Panc1 (cell line): ENCODE measurements at regions not wholly inside any gene's neighbourhood (a gene's known extent, or its start where the extent isn't known, plus 50 kb on each side); places are given as distances from the start of the nearest gene placed in this dataset.
"Not testable (repeated sequence)": the region's sequence is repeated elsewhere in the genome, so short reads cannot be mapped to it uniquely, and the experiment has no call there.

ENCODE experiments used
- ATAC-seq: fragments of 200-7000 bp; cut with Tn5 transposase; 2 replicates; pipeline ENCODE4 v1.9.1; 2020; ENCODE audit warnings: mild to moderate bottlenecking, moderate library complexity
- BruUV-seq: library from RNA; stranded (reverse); fragments of 400-500 nt; replicated peaks from 2 replicates; lab custom pipeline; 2021; lab: Mats Ljungman, UMichigan
- CTCF ChIA-PET: fragments of 300-600 bp; sonication (Branson Sonifier 250); formaldehyde crosslinking; loops from one replicate; lab custom pipeline; 2022; ENCODE audit warnings: antibody characterized with exemption; lab: Charles Lee
- POLR2A ChIA-PET: fragments of 300-600 bp; sonication (Branson Sonifier 250); formaldehyde crosslinking; loops from one replicate; lab custom pipeline; 2022; ENCODE audit warnings: antibody characterized with exemption; lab: Charles Lee
- DNase-seq: peaks from one replicate; pipeline ENCODE4 v3.0.0-alpha.2; 2010; ENCODE audit warnings: low read depth, low spot score
- H3K27ac ChIP-seq: 2 replicates; pipeline ENCODE4 v1.5.1; 2011; ENCODE audit warnings: mild to moderate bottlenecking, low read length, inconsistent platforms
- H3K27me3 ChIP-seq: fragments of 200-500 bp; sonication (Bioruptor generic); 2 replicates; pipeline ENCODE4 v1.6.0; 2014; ENCODE audit warnings: low read length, inconsistent platforms; ENCODE audit not compliant: control insufficient read depth, insufficient read depth
- H3K36me3 ChIP-seq: fragments of 200-500 bp; sonication (Bioruptor generic); 2 replicates; pipeline ENCODE4 v1.5.1; 2014; ENCODE audit warnings: inconsistent platforms, mild to moderate bottlenecking, low read length, moderate library complexity; ENCODE audit not compliant: control insufficient read depth, insufficient read depth
- H3K4me1 ChIP-seq: 2 replicates; pipeline ENCODE4 v1.5.1; 2011; ENCODE audit warnings: inconsistent platforms, mild to moderate bottlenecking, low read length, moderate library complexity; ENCODE audit not compliant: control insufficient read depth, insufficient read depth
- H3K4me3 ChIP-seq, 2 experiments: 2 replicates each; pipeline ENCODE4 v1.5.1; 2011 to 2012; ENCODE audit warnings: low read depth in 2 of 2, low read length in 2 of 2, mild to moderate bottlenecking in 2 of 2, inconsistent platforms in 1 of 2, moderate library complexity in 1 of 2
- H3K9me3 ChIP-seq: fragments of 200-500 bp; sonication (Bioruptor generic); 2 replicates; pipeline ENCODE4 v1.5.1; 2014; ENCODE audit warnings: low read depth, mild to moderate bottlenecking, inconsistent platforms, low read length, moderate library complexity; ENCODE audit not compliant: control insufficient read depth, insufficient read depth
- POLR2AphosphoS5 ChIP-seq: IDR thresholded peaks from 2 replicates; pipeline ENCODE4 v1.6.1; 2012; ENCODE audit warnings: mild to moderate bottlenecking, low read depth, low read length, moderate library complexity
- SIN3A ChIP-seq: IDR thresholded peaks from 2 replicates; pipeline ENCODE4 v1.6.1; 2012; ENCODE audit warnings: low read depth, mild to moderate bottlenecking, low read length, moderate library complexity, borderline replicate concordance; ENCODE audit not compliant: insufficient read depth
- TCF7L2 ChIP-seq: IDR thresholded peaks from 2 replicates; pipeline ENCODE4 v1.6.1; 2011; ENCODE audit warnings: mild to moderate bottlenecking, low read depth, low read length, inconsistent platforms
- in situ Hi-C: cut with HindIII; loops from 2 replicates; pipeline ENCODE4 v1.10.0; 2016; ENCODE audit warnings: low sequenced_read_pairs, low pct_unique_long_range_greater_than_20kb
- intact Hi-C: fragments of 100-400 bp; cut with micrococcal nuclease; formaldehyde crosslinking; loops from one replicate; pipeline ENCODE4 v1.10.0; 2022; ENCODE audit not compliant: unreplicated experiment
- TF ChIP-seq, protein P1 (sequence below), 2 experiments: IDR thresholded peaks; 2 replicates each; pipeline ENCODE4 v1.6.1; 2011 to 2012; ENCODE audit warnings: low read depth in 2 of 2, control low read depth in 1 of 2, low read length in 1 of 2, mild to moderate bottlenecking in 1 of 2, moderate library complexity in 1 of 2; ENCODE audit not compliant: insufficient read depth in 1 of 2
- TF ChIP-seq, protein P2 (sequence below): fragments of 450-650 bp; IDR thresholded peaks from 2 replicates; pipeline ENCODE4 v1.5.1; 2017; ENCODE audit warnings: mild to moderate bottlenecking

DNA sequence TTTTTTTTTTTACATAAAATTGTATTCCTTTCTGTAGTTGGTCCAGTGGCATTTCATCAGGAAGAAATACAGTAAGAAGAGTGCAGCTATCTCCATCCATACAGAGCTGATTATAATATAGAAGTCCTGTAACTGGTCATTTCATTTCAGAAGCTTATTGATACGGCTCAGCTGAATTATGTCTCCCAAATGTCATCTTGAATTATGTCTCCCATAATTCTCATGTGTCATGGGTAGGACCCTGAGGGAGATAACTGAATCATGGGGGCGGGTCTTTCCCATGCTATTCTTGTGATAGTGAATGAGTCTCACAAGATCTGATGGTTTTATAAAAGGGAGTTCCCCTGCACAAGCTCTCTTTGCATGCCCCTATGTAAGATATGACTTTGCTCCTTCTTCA, 492.9 kb downstream of the CHSY3 start:
- in situ Hi-C loops = no loop called here
- Histone ChIP-seq H3K4me1 (no peaks in the 10 kb centered on the region), H3K9me3 (0 out of 2 replicates have a peak, but pooled peaks cover 3% of the 10 kb centered on the region), H3K27me3 (no peaks in the 10 kb centered on the region), H3K36me3 (no peaks in the 10 kb centered on the region), H3K4me3 (no peak overlapping the region), H3K27ac (no peak overlapping the region)
- intact Hi-C loops = no loop called here
- no peak for DNase-seq
- no peak for ATAC-seq
- CTCF ChIA-PET = no interaction called here
- TF ChIP-seq POLR2AphosphoS5 (no peak), SIN3A (no peak), TCF7L2 (no peak)
- TF ChIP-seq, protein P1, sequence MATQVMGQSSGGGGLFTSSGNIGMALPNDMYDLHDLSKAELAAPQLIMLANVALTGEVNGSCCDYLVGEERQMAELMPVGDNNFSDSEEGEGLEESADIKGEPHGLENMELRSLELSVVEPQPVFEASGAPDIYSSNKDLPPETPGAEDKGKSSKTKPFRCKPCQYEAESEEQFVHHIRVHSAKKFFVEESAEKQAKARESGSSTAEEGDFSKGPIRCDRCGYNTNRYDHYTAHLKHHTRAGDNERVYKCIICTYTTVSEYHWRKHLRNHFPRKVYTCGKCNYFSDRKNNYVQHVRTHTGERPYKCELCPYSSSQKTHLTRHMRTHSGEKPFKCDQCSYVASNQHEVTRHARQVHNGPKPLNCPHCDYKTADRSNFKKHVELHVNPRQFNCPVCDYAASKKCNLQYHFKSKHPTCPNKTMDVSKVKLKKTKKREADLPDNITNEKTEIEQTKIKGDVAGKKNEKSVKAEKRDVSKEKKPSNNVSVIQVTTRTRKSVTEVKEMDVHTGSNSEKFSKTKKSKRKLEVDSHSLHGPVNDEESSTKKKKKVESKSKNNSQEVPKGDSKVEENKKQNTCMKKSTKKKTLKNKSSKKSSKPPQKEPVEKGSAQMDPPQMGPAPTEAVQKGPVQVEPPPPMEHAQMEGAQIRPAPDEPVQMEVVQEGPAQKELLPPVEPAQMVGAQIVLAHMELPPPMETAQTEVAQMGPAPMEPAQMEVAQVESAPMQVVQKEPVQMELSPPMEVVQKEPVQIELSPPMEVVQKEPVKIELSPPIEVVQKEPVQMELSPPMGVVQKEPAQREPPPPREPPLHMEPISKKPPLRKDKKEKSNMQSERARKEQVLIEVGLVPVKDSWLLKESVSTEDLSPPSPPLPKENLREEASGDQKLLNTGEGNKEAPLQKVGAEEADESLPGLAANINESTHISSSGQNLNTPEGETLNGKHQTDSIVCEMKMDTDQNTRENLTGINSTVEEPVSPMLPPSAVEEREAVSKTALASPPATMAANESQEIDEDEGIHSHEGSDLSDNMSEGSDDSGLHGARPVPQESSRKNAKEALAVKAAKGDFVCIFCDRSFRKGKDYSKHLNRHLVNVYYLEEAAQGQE (IDR thresholded peaks at IDR 0.05; ENCODE audit: insufficient read depth in 1 of 2, low read depth in 2 of 2, low read length in 1 of 2) = no peak
- TF ChIP-seq, protein P2, sequence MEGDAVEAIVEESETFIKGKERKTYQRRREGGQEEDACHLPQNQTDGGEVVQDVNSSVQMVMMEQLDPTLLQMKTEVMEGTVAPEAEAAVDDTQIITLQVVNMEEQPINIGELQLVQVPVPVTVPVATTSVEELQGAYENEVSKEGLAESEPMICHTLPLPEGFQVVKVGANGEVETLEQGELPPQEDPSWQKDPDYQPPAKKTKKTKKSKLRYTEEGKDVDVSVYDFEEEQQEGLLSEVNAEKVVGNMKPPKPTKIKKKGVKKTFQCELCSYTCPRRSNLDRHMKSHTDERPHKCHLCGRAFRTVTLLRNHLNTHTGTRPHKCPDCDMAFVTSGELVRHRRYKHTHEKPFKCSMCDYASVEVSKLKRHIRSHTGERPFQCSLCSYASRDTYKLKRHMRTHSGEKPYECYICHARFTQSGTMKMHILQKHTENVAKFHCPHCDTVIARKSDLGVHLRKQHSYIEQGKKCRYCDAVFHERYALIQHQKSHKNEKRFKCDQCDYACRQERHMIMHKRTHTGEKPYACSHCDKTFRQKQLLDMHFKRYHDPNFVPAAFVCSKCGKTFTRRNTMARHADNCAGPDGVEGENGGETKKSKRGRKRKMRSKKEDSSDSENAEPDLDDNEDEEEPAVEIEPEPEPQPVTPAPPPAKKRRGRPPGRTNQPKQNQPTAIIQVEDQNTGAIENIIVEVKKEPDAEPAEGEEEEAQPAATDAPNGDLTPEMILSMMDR = no peak
- no TSS peak for BruUV-seq
- POLR2A ChIA-PET = no interaction called here

DNA sequence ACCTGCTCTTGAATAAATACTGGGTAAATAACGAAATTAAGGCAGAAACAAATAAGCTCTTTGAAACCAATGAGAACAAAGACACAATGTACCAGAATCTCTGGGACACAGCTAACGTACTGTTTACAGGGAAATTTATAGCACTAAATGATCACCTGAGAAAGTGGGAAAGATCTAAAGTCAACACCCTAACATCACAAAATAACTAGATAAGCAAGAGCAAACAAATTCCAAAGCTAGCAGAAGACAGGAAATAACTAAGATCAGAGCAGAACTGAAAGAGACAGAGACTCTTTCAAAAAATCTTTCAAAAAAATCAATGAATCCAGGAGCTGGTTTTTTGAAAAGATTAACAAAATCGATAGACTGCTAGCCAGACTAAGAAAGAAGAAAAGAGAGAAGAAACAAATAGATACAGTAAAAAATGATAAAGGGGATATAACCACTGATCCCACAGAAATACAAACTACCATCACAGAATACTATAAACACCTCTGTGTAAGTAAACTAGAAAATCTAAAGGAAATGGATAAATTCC, 487.5 kb downstream of the CHSY3 start:
- H3K36me3 ChIP-seq, H3K9me3 ChIP-seq, CTCF ChIA-PET, in situ Hi-C loops, DNase-seq, intact Hi-C loops, H3K4me1 ChIP-seq, H3K27ac ChIP-seq, H3K27me3 ChIP-seq, POLR2A ChIA-PET, H3K4me3 ChIP-seq, ATAC-seq, BruUV-seq: not testable (repeated sequence)

DNA sequence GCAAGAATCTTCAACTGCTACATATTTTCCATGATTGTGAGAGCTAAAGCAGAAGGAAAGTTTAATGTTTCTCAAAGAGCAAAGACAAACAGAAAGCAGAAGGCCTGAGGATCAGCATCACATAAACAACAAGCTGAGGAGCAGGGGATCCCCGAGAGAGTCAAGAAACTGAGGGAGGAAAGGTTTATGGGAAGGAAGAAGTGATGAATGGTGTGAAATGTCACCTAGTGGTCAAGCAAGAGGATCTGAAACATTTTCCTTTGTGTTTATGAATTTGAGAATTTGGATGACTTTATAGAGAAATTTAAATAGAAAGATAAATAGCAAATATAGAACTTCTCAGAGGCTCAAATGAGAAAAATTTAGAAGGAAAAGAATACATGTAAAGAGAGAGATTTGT, 481.9 kb downstream of the CHSY3 start:
- no TSS peak for BruUV-seq
- TF ChIP-seq POLR2AphosphoS5 = no peak
- TF ChIP-seq, protein P1 (IDR thresholded peaks at IDR 0.05; ENCODE audit: insufficient read depth in 1 of 2, low read depth in 2 of 2, low read length in 1 of 2) = no peak
- no peak for TF ChIP-seq TCF7L2
- no peak for TF ChIP-seq SIN3A
- TF ChIP-seq, protein P2 = no peak
- ChIA-PET CTCF (no interaction called here), POLR2A (no interaction called here)
- H3K9me3 ChIP-seq = no peaks in the 10 kb centered on the region
- no peaks in the 10 kb centered on the region for H3K36me3 ChIP-seq
- DNase-seq (no peak), ATAC-seq (no peak)
- H3K27ac ChIP-seq = no peak overlapping the region
- intact Hi-C loops (no loop called here), in situ Hi-C loops (no loop called here)
- H3K4me3 ChIP-seq = no peak overlapping the region
- H3K27me3 ChIP-seq = no peaks in the 10 kb centered on the region
- no peaks in the 10 kb centered on the region for H3K4me1 ChIP-seq
